Liver (tissue), 8 donors: ENCODE measurements at regions not wholly inside any gene's neighbourhood (a gene's known extent, or its start where the extent isn't known, plus 50 kb on each side); places are given as distances from the start of the nearest gene placed in this dataset.

ENCODE experiments used
- DNase-seq: peaks from one replicate; pipeline ENCODE4 v3.0.0-alpha.2; 2017; ENCODE audit warnings: low spot score
- H3K27ac ChIP-seq, 2 donors: one replicate each; pipeline ENCODE4 v1.7.0; 2013; ENCODE audit warnings: inconsistent platforms in 2 of 2, low read length in 2 of 2, control low read depth in 1 of 2, low read depth in 1 of 2, mild to moderate bottlenecking in 1 of 2
- H3K27me3 ChIP-seq, 4 donors: one replicate each; pipeline versions ENCODE4 v1.6.1 to v1.7.0; 2013; ENCODE audit warnings: low read length in 3 of 4, inconsistent platforms in 1 of 4, mild to moderate bottlenecking in 1 of 4, moderate library complexity in 1 of 4; ENCODE audit not compliant: control insufficient read depth in 4 of 4, insufficient read depth in 4 of 4
- H3K36me3 ChIP-seq, 4 donors: one replicate each; pipeline versions ENCODE4 v1.6.1 to v1.7.0; 2013; ENCODE audit warnings: low read length in 3 of 4, mild to moderate bottlenecking in 3 of 4, low read depth in 1 of 4, moderate library complexity in 1 of 4; ENCODE audit not compliant: control insufficient read depth in 4 of 4, insufficient read depth in 3 of 4
- H3K4me1 ChIP-seq, 4 donors: one replicate each; pipeline versions ENCODE4 v1.6.1 to v1.7.0; 2013; ENCODE audit warnings: low read length in 3 of 4, mild to moderate bottlenecking in 3 of 4, moderate library complexity in 1 of 4; ENCODE audit not compliant: control insufficient read depth in 4 of 4, insufficient read depth in 4 of 4
- H3K4me3 ChIP-seq, 3 donors: one replicate each; pipeline versions ENCODE4 v1.6.1 to v1.7.0; 2013; ENCODE audit warnings: low read length in 3 of 3, control low read depth in 1 of 3, low read depth in 1 of 3, mild to moderate bottlenecking in 1 of 3
- H3K9ac ChIP-seq, 2 donors: one replicate each; pipeline ENCODE4 v1.7.0; 2013; ENCODE audit warnings: low read length in 2 of 2, mild to moderate bottlenecking in 2 of 2, moderate library complexity in 2 of 2, control low read depth in 1 of 2, low read depth in 1 of 2
- H3K9me3 ChIP-seq, 4 donors: one replicate each; pipeline versions ENCODE4 v1.6.1 to v1.7.0; 2013; ENCODE audit warnings: low read length in 3 of 4; ENCODE audit not compliant: control insufficient read depth in 4 of 4
- CTCF ChIP-seq: fragments of 150-350 bp; IDR thresholded peaks from 2 replicates; pipeline ENCODE4 v1.5.1; 2017; ENCODE audit warnings: improper control_type of control experiment, low read depth, low read length; ENCODE audit not compliant: missing input control
- EGR1 ChIP-seq, 2 donors: IDR thresholded peaks; 2 replicates each; pipeline ENCODE4 v1.6.1; 2016 to 2018; ENCODE audit warnings: antibody characterized with exemption in 2 of 2, low read depth in 2 of 2
- FOXA1 ChIP-seq: IDR thresholded peaks from 2 replicates; pipeline ENCODE4 v1.6.1; 2016; ENCODE audit warnings: antibody characterized with exemption
- GABPA ChIP-seq, 2 donors: IDR thresholded peaks in 1 of 2; conservative IDR thresholded peaks in 1 of 2; 2 replicates each; pipeline ENCODE4 v1.6.1; 2016; ENCODE audit warnings: antibody characterized with exemption in 2 of 2, mild to moderate bottlenecking in 1 of 2, moderate library complexity in 1 of 2
- HNF4A ChIP-seq, 2 donors: conservative IDR thresholded peaks; 2 replicates each; pipeline ENCODE4 v1.6.1; 2016; ENCODE audit warnings: antibody characterized with exemption in 2 of 2, mild to moderate bottlenecking in 2 of 2
- NR2F2 ChIP-seq: IDR thresholded peaks from 2 replicates; pipeline ENCODE4 v1.6.1; 2016; ENCODE audit warnings: antibody characterized with exemption
- RAD21 ChIP-seq, 2 donors: IDR thresholded peaks; 2 replicates each; pipeline ENCODE4 v1.6.1; 2016; ENCODE audit warnings: antibody characterized with exemption in 2 of 2, mild to moderate bottlenecking in 2 of 2
- RXRA ChIP-seq, 2 donors: IDR thresholded peaks; 2 replicates each; pipeline ENCODE4 v1.6.1; 2017 to 2018; ENCODE audit warnings: antibody characterized with exemption in 2 of 2, mild to moderate bottlenecking in 1 of 2
- SP1 ChIP-seq: IDR thresholded peaks from 2 replicates; pipeline ENCODE4 v1.6.1; 2018; ENCODE audit warnings: antibody characterized with exemption, mild to moderate bottlenecking
- TAF1 ChIP-seq: conservative IDR thresholded peaks from 2 replicates; pipeline ENCODE4 v1.6.1; 2016; ENCODE audit warnings: antibody characterized with exemption, mild to moderate bottlenecking
- YY1 ChIP-seq: IDR thresholded peaks from 2 replicates; pipeline ENCODE4 v1.6.1; 2016; ENCODE audit warnings: antibody characterized with exemption, mild to moderate bottlenecking
- WGBS: extraction: QIAGEN DNeasy Blood & Tissue Kit; methylation state at CpG from one replicate; pipeline ENCODE4 v1.1.7; 2013; 5-methylcytosine and 5-hydroxymethylcytosine counted together
- TF ChIP-seq, protein P1 (sequence below): IDR thresholded peaks from 2 replicates; pipeline ENCODE4 v1.6.1; 2016; ENCODE audit warnings: antibody characterized with exemption
- TF ChIP-seq, protein P2 (sequence below): IDR thresholded peaks from 2 replicates; pipeline ENCODE4 v1.6.1; 2016; ENCODE audit warnings: antibody characterized with exemption
- TF ChIP-seq, protein P3 (sequence below): IDR thresholded peaks from 2 replicates; pipeline ENCODE4 v1.6.1; 2016; ENCODE audit warnings: antibody characterized with exemption, mild to moderate bottlenecking
- donor health status: healthy.
- donor health status: healthy.
- donor health status: healthy.
- donor health status: healthy.
- donor health status: healthy.

DNA sequence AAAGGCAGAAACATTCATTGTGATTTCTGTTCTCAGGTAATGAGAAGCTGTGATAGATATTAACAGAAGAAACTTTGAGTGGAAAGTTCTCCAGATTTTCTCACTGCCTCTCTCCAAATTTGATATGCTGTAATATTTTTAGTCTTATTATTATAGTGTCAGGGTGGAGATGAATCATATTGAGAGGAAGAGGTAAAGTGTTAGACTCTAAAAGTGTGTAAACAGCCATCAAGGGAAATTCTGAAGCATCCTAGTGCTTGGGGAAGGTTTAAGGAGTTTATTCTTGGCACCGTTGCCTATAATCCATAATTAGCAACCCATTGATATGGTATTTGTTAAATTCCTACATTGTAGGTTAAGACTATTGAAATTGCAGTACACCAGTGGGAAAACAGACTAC is 104.7 kb upstream of the NABP1 start (continued):
- TF ChIP-seq, protein P1, sequence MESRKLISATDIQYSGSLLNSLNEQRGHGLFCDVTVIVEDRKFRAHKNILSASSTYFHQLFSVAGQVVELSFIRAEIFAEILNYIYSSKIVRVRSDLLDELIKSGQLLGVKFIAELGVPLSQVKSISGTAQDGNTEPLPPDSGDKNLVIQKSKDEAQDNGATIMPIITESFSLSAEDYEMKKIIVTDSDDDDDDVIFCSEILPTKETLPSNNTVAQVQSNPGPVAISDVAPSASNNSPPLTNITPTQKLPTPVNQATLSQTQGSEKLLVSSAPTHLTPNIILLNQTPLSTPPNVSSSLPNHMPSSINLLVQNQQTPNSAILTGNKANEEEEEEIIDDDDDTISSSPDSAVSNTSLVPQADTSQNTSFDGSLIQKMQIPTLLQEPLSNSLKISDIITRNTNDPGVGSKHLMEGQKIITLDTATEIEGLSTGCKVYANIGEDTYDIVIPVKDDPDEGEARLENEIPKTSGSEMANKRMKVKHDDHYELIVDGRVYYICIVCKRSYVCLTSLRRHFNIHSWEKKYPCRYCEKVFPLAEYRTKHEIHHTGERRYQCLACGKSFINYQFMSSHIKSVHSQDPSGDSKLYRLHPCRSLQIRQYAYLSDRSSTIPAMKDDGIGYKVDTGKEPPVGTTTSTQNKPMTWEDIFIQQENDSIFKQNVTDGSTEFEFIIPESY, result no peak
- TF ChIP-seq, protein P2, sequence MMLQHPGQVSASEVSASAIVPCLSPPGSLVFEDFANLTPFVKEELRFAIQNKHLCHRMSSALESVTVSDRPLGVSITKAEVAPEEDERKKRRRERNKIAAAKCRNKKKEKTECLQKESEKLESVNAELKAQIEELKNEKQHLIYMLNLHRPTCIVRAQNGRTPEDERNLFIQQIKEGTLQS, result no peak
- no peak for TF ChIP-seq FOXA1
- TF ChIP-seq NR2F2, result no peak
- TF ChIP-seq RXRA (IDR thresholded peaks at IDR 0.05), result no peak
- TF ChIP-seq TAF1, result no peak
- TF ChIP-seq HNF4A (conservative IDR thresholded peaks at IDR 0.05), result no peak
- TF ChIP-seq EGR1 (IDR thresholded peaks at IDR 0.05; ENCODE audit: low read depth in 2 of 2), result no peak

- no peaks in the 10 kb centered on the region for H3K4me1 ChIP-seq
- H3K4me3 ChIP-seq, result no peak overlapping the region
- TF ChIP-seq SP1 (no peak), YY1 (no peak), RAD21 (IDR thresholded peaks at IDR 0.05) (no peak), HNF4A (conservative IDR thresholded peaks at IDR 0.05) (no peak), GABPA (IDR thresholded peaks at IDR 0.05 in 1 of 2, conservative IDR thresholded peaks at IDR 0.05 in 1 of 2) (no peak), TAF1 (no peak), CTCF (no peak)
- TF ChIP-seq, protein P3, sequence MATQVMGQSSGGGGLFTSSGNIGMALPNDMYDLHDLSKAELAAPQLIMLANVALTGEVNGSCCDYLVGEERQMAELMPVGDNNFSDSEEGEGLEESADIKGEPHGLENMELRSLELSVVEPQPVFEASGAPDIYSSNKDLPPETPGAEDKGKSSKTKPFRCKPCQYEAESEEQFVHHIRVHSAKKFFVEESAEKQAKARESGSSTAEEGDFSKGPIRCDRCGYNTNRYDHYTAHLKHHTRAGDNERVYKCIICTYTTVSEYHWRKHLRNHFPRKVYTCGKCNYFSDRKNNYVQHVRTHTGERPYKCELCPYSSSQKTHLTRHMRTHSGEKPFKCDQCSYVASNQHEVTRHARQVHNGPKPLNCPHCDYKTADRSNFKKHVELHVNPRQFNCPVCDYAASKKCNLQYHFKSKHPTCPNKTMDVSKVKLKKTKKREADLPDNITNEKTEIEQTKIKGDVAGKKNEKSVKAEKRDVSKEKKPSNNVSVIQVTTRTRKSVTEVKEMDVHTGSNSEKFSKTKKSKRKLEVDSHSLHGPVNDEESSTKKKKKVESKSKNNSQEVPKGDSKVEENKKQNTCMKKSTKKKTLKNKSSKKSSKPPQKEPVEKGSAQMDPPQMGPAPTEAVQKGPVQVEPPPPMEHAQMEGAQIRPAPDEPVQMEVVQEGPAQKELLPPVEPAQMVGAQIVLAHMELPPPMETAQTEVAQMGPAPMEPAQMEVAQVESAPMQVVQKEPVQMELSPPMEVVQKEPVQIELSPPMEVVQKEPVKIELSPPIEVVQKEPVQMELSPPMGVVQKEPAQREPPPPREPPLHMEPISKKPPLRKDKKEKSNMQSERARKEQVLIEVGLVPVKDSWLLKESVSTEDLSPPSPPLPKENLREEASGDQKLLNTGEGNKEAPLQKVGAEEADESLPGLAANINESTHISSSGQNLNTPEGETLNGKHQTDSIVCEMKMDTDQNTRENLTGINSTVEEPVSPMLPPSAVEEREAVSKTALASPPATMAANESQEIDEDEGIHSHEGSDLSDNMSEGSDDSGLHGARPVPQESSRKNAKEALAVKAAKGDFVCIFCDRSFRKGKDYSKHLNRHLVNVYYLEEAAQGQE, result no peak
- H3K27ac ChIP-seq, result no peak overlapping the region
- no peak overlapping the region for H3K9ac ChIP-seq
- no peak for DNase-seq
- 88% methylated on average over 2 of the region's 2 CpGs for WGBS
- no peaks in the 10 kb centered on the region for H3K27me3 ChIP-seq
- no peaks in the 10 kb centered on the region for H3K9me3 ChIP-seq
- H3K36me3 ChIP-seq, result no peaks in the 10 kb centered on the region
Observed at GRCh38 chr2:191574232-191574631, 103.7 kb upstream of the NABP1 start.

- Histone ChIP-seq H3K9me3 (no peaks in the 10 kb centered on the region), H3K27me3 (peaks cover 0 to 2% (median 0%) of the 10 kb centered on the region in 4 donors), H3K27ac (no peak overlapping the region), H3K4me3 (no peak overlapping the region), H3K4me1 (no peaks in the 10 kb centered on the region), H3K36me3 (no peaks in the 10 kb centered on the region), H3K9ac (no peak overlapping the region)
- DNase-seq, result no peak
- TF ChIP-seq, protein P1, result no peak
- TF ChIP-seq NR2F2 (no peak), HNF4A (conservative IDR thresholded peaks at IDR 0.05) (no peak), EGR1 (IDR thresholded peaks at IDR 0.05; ENCODE audit: low read depth in 2 of 2) (no peak), RXRA (IDR thresholded peaks at IDR 0.05) (no peak)
- 69% methylated on average over 2 of the region's 2 CpGs for WGBS
Observed at GRCh38 chr2:191577605-191578004, 100.3 kb upstream of the NABP1 start.
